PC-3 (cell line): ENCODE measurements at regions not wholly inside any gene's neighbourhood (a gene's known extent, or its start where the extent isn't known, plus 50 kb on each side); places are given as distances from the start of the nearest gene placed in this dataset.

Source experiments
- ATAC-seq: fragments of 200-7000 bp; cut with Tn5 transposase; 2 replicates; pipeline ENCODE4 v1.9.1; 2020; ENCODE audit warnings: mild to moderate bottlenecking, moderate library complexity
- BruUV-seq: library from RNA; stranded (reverse); fragments of 400-500 nt; replicated peaks from 2 replicates; lab custom pipeline; 2021; lab: Mats Ljungman, UMichigan
- CTCF ChIA-PET: fragments of 300-600 bp; sonication (Branson Sonifier 250); formaldehyde crosslinking; loops from one replicate; lab custom pipeline; 2022; ENCODE audit warnings: antibody characterized with exemption; lab: Charles Lee
- POLR2A ChIA-PET: fragments of 300-600 bp; sonication (Branson Sonifier 250); formaldehyde crosslinking; loops from one replicate; lab custom pipeline; 2022; ENCODE audit warnings: antibody characterized with exemption; ENCODE audit not compliant: unreplicated experiment; lab: Charles Lee
- DNase-seq: peaks from one replicate; pipeline ENCODE4 v3.0.0-alpha.2; 2015
- H2AFZ ChIP-seq: fragments of 300-600 bp; sonication (generic); 2 replicates; pipeline ENCODE4 v1.6.0; 2016; ENCODE audit warnings: antibody characterized with exemption, low read length
- H3F3A ChIP-seq: fragments of 300-600 bp; sonication (generic); one replicate; pipeline ENCODE4 v1.6.0; 2017; ENCODE audit warnings: antibody characterized with exemption, low read length, control low read depth, mild to moderate bottlenecking; ENCODE audit not compliant: unreplicated experiment
- H3K27ac ChIP-seq: fragments of 300-600 bp; sonication (generic); 2 replicates; pipeline ENCODE4 v1.5.1; 2016; ENCODE audit warnings: mild to moderate bottlenecking, low read length
- H3K27me3 ChIP-seq: fragments of 300-600 bp; sonication (generic); 2 replicates; pipeline ENCODE4 v1.6.1; 2016; ENCODE audit warnings: low read length, mixed read lengths
- H3K36me3 ChIP-seq: fragments of 300-600 bp; sonication (generic); 2 replicates; pipeline ENCODE4 v1.6.1; 2016; ENCODE audit warnings: low read depth, mixed run types, low read length, mixed read lengths
- H3K4me1 ChIP-seq: fragments of 300-600 bp; sonication (generic); 2 replicates; pipeline ENCODE4 v1.5.1; 2016; ENCODE audit warnings: low read length; ENCODE audit not compliant: insufficient read depth
- H3K4me2 ChIP-seq: fragments of 300-600 bp; sonication (generic); 2 replicates; pipeline ENCODE4 v1.6.0; 2016; ENCODE audit warnings: low read length
- H3K4me3 ChIP-seq: fragments of 300-600 bp; sonication (generic); 2 replicates; pipeline ENCODE4 v1.5.1; 2016; ENCODE audit warnings: mild to moderate bottlenecking, low read length, mixed read lengths
- H3K79me2 ChIP-seq: fragments of 300-600 bp; sonication (generic); 2 replicates; pipeline ENCODE4 v1.6.1; 2017; ENCODE audit warnings: low read length, mixed read lengths
- H3K9ac ChIP-seq: fragments of 300-600 bp; sonication (generic); 2 replicates; pipeline ENCODE4 v1.6.0; 2016; ENCODE audit warnings: mild to moderate bottlenecking, low read length
- H3K9me2 ChIP-seq: fragments of 300-600 bp; sonication (generic); replicated peaks from 2 replicates; pipeline ENCODE4 v1.6.1; 2016; ENCODE audit warnings: mixed run types, low read length, mixed read lengths
- H3K9me3 ChIP-seq: fragments of 300-600 bp; sonication (generic); 2 replicates; pipeline ENCODE4 v1.6.1; 2016; ENCODE audit warnings: low read length, mixed read lengths
- H4K20me1 ChIP-seq: fragments of 300-600 bp; sonication (generic); 2 replicates; pipeline ENCODE4 v1.6.1; 2016; ENCODE audit warnings: low read length, mixed read lengths
- CTCF ChIP-seq: fragments of 300-600 bp; sonication (generic); conservative IDR thresholded peaks from 2 replicates; pipeline ENCODE4 v1.5.1; 2017; ENCODE audit warnings: antibody characterized with exemption, low read depth, mild to moderate bottlenecking, low read length
- EZH2 ChIP-seq: fragments of 300-600 bp; sonication (generic); IDR thresholded peaks from one replicate; pipeline ENCODE4 v1.6.1; 2017; ENCODE audit warnings: antibody characterized with exemption, mild to moderate bottlenecking, low read length; ENCODE audit not compliant: unreplicated experiment
- EZH2phosphoT487 ChIP-seq: fragments of 300-600 bp; sonication (generic); IDR thresholded peaks from 2 replicates; pipeline ENCODE4 v1.6.1; 2018; ENCODE audit warnings: mild to moderate bottlenecking, antibody characterized with exemption, low read length, borderline replicate concordance
- intact Hi-C: fragments of 100-400 bp; cut with micrococcal nuclease; formaldehyde crosslinking; loops from 2 replicates; pipeline ENCODE4 v1.9.0; 2023

DNA sequence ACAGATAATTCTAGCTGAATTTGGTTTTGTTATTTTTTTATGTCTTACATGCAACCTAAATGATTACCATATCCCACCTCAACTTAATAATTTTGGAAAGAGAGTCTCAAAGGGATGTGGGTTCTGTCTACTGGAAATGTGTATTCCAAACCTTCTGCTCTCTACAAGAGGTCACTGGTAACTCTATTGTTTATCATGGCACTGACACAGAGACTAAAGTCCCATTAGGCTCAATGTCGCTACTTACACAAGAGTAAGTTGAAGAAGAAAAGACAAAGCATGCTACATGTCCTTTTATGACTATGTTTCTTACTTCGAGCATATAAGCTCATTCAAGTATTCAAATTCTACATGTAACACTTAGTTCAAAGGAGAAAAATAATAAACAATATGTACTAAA lies 460.3 kb upstream of the EPHA6 start:
- Histone ChIP-seq H3F3A (no peaks in the 10 kb centered on the region), H3K79me2 (no peaks in the 10 kb centered on the region), H3K9me3 (no peaks in the 10 kb centered on the region), H3K4me1 (peaks cover 6% of the 10 kb centered on the region), H3K9ac (no peak overlapping the region), H3K4me3 (no peak overlapping the region), H3K36me3 (no peaks in the 10 kb centered on the region), H3K4me2 (no peak overlapping the region), H2AFZ (no peak overlapping the region), H3K9me2 (0 out of 2 replicates have a peak, but pooled peaks cover 2% of the 10 kb centered on the region), H4K20me1 (no peaks in the 10 kb centered on the region), H3K27ac (no peak overlapping the region), H3K27me3 (no peaks in the 10 kb centered on the region)
- intact Hi-C loops, result no loop called here
- ChIA-PET CTCF (no interaction called here), POLR2A (no interaction called here)
- ATAC-seq (no peak), DNase-seq (no peak)
- TF ChIP-seq CTCF (no peak), EZH2phosphoT487 (no peak), EZH2 (no peak)
- BruUV-seq, result no TSS peak

- BruUV-seq, result no TSS peak
- Histone ChIP-seq H3K4me3 (no peak overlapping the region), H2AFZ (no peak overlapping the region), H3K79me2 (no peaks in the 10 kb centered on the region), H3K9ac (no peak overlapping the region), H3K9me3 (no peaks in the 10 kb centered on the region), H3K9me2 (0 out of 2 replicates have a peak, but pooled peaks cover 2% of the 10 kb centered on the region), H3K4me2 (no peak overlapping the region), H3K27ac (no peak overlapping the region), H3K4me1 (peaks cover 6% of the 10 kb centered on the region), H3F3A (no peaks in the 10 kb centered on the region), H3K36me3 (no peaks in the 10 kb centered on the region), H4K20me1 (no peaks in the 10 kb centered on the region), H3K27me3 (no peaks in the 10 kb centered on the region)
- peak; percentile 78 for DNase-seq
- intact Hi-C loops, result no loop called here
- peak; percentile 85 for ATAC-seq
- TF ChIP-seq EZH2, result no peak
- no peak for TF ChIP-seq EZH2phosphoT487
- TF ChIP-seq CTCF, result no peak
- ChIA-PET POLR2A (no interaction called here), CTCF (no interaction called here)
Measured at GRCh38 chr3:96354742-96355141, 459.7 kb upstream of the EPHA6 start.

- Histone ChIP-seq H3K27me3 (no peaks in the 10 kb centered on the region), H3F3A (no peaks in the 10 kb centered on the region), H4K20me1 (no peaks in the 10 kb centered on the region), H3K4me2 (no peak overlapping the region), H3K9ac (no peak overlapping the region), H3K4me1 (no peaks in the 10 kb centered on the region), H3K79me2 (no peaks in the 10 kb centered on the region), H3K9me2 (0 out of 2 replicates have a peak, but pooled peaks cover 2% of the 10 kb centered on the region), H3K36me3 (no peaks in the 10 kb centered on the region), H3K9me3 (no peaks in the 10 kb centered on the region), H3K27ac (no peak overlapping the region), H3K4me3 (no peak overlapping the region), H2AFZ (no peak overlapping the region)
- ChIA-PET POLR2A (no interaction called here), CTCF (no interaction called here)
- DNase-seq (no peak), ATAC-seq (no peak)
- no TSS peak for BruUV-seq
- TF ChIP-seq EZH2, result no peak
- no peak for TF ChIP-seq CTCF
- no peak for TF ChIP-seq EZH2phosphoT487
- intact Hi-C loops, result no loop called here
Measured at GRCh38 chr3:96361241-96361640, 453.2 kb upstream of the EPHA6 start.
